Prostate gland (tissue), 2 donors: ENCODE measurements at regions not wholly inside any gene's neighbourhood (a gene's known extent, or its start where the extent isn't known, plus 50 kb on each side); places are given as distances from the start of the nearest gene placed in this dataset.

Source experiments
- DNase-seq: peaks from one replicate; pipeline ENCODE4 v3.0.0-alpha.2; 2019; ENCODE audit warnings: low spot score
- H3K27ac ChIP-seq, 2 donors: fragments of 200-600 bp; sonication (generic); 2 replicates each; pipeline ENCODE4 v1.5.1; 2017 to 2019
- H3K27me3 ChIP-seq: fragments of 200-600 bp; sonication (generic); replicated peaks from 2 replicates; pipeline ENCODE4 v1.5.1; 2019; ENCODE audit not compliant: insufficient read depth
- H3K36me3 ChIP-seq, 2 donors: fragments of 200-600 bp; sonication (generic); 1 replicate in 1 of 2; 2 replicates in 1 of 2; pipeline versions ENCODE4 v1.5.1 to v1.8.1; 2017 to 2019
- H3K4me1 ChIP-seq: fragments of 200-600 bp; sonication (generic); replicated peaks from 2 replicates; pipeline ENCODE4 v1.5.1; 2019
- H3K4me3 ChIP-seq, 2 donors: fragments of 200-600 bp; sonication (generic); 2 replicates each; pipeline ENCODE4 v1.5.1; 2017 to 2019
- H3K9me3 ChIP-seq: fragments of 200-600 bp; sonication (generic); 2 replicates; pipeline ENCODE4 v1.5.1; 2017
- POLR2A ChIP-seq: fragments of 450-650 bp; IDR thresholded peaks from one replicate; pipeline ENCODE4 v1.6.1; 2016; ENCODE audit warnings: antibody characterized with exemption, mild to moderate bottlenecking
- POLR2AphosphoS5 ChIP-seq: sonication (generic); formaldehyde crosslinking; IDR thresholded peaks from one replicate; pipeline ENCODE4 v1.6.1; 2017; ENCODE audit warnings: antibody characterized with exemption
- WGBS: methylation state at CpG from one replicate; pipeline ENCODE4 v1.1.5; 2018; 5-methylcytosine and 5-hydroxymethylcytosine counted together
- intact Hi-C: fragments of 100-400 bp; cut with DNase I; formaldehyde crosslinking; loops from one replicate; pipeline ENCODE4 v1.14.2; 2022
- TF ChIP-seq, protein P1 (sequence below), 4 experiments: fragments of 200-600 bp in 2 of 4; fragments of 450-650 bp in 2 of 4; sonication (generic) in 2 of 4; IDR thresholded peaks; 1 replicate in 3 of 4; 2 replicates in 1 of 4; pipeline ENCODE4 v1.5.1; 2016 to 2019; ENCODE audit warnings: antibody characterized with exemption in 4 of 4, mild to moderate bottlenecking in 2 of 4, moderate library complexity in 2 of 4

DNA sequence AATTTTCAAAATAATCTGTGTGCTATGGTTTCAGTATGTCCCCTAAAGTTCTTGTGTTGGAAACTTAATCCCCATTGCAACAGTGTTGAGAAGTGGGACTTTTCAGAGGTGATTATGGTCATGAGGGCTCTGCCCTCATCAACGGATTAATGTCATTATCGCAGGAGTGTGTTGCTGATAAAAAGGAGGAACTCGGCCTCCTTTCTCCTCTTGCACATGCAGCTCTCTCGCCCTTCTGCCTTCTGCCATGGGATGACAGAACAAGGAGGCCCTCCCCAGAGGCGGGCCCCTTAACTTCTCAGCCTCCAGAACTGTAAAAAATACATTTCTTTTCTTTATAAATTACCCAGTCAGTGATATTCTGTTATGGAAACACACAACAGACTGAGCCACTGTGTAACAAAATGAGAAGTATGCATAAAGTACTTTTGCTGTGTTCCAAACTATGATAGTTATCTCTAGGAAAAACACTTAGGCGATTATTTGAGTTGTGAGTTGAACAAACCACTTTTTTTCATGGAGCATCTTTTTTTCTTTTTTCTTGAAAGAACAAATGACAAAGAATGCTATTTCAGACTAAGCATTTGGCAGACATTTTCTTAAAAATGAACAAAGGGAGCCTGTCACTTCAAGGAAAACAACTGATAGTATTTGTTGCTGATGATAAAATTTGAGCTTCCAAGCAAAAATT is 134.8 kb upstream of the FUT8 start:
- Histone ChIP-seq H3K27me3 (no peaks in the 10 kb centered on the region), H3K4me3 (no peak overlapping the region), H3K36me3 (no peaks in the 10 kb centered on the region), H3K4me1 (no peaks in the 10 kb centered on the region), H3K9me3 (no peaks in the 10 kb centered on the region), H3K27ac (no peak overlapping the region)
- WGBS, result 71% methylated on average over 6 of the region's 6 CpGs
- intact Hi-C loops, result no loop called here
- no peak for DNase-seq
- TF ChIP-seq POLR2A (no peak), POLR2AphosphoS5 (no peak)
- TF ChIP-seq, protein P1, sequence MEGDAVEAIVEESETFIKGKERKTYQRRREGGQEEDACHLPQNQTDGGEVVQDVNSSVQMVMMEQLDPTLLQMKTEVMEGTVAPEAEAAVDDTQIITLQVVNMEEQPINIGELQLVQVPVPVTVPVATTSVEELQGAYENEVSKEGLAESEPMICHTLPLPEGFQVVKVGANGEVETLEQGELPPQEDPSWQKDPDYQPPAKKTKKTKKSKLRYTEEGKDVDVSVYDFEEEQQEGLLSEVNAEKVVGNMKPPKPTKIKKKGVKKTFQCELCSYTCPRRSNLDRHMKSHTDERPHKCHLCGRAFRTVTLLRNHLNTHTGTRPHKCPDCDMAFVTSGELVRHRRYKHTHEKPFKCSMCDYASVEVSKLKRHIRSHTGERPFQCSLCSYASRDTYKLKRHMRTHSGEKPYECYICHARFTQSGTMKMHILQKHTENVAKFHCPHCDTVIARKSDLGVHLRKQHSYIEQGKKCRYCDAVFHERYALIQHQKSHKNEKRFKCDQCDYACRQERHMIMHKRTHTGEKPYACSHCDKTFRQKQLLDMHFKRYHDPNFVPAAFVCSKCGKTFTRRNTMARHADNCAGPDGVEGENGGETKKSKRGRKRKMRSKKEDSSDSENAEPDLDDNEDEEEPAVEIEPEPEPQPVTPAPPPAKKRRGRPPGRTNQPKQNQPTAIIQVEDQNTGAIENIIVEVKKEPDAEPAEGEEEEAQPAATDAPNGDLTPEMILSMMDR (IDR thresholded peaks at IDR 0.05), result no peak

DNA sequence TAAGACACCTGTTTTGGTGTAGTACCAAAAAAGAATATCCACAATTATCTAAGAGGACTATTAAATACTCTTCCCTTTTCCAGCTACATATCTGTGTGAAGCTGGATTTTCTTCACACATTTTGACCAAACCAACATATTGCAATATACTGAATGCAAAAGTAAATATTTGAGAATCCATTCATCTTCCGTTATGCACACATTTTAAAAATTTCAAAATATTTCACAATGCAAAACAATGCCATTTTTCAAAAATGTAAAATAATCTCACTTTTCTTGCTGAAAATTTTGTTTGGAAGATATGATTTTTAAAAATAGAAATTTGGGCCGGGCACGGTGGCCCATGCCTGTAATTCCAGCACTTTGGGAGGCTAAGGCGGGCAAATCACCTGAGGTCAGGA is 133.9 kb upstream of the FUT8 start:
- H3K4me1 ChIP-seq, result no peaks in the 10 kb centered on the region
- DNase-seq, result no peak
- no peak overlapping the region for H3K4me3 ChIP-seq
- H3K27ac ChIP-seq, result no peak overlapping the region
- intact Hi-C loops, result no loop called here
- no peaks in the 10 kb centered on the region for H3K9me3 ChIP-seq
- H3K27me3 ChIP-seq, result no peaks in the 10 kb centered on the region
- no peaks in the 10 kb centered on the region for H3K36me3 ChIP-seq
- 81% methylated on average over 4 of the region's 4 CpGs for WGBS
- TF ChIP-seq POLR2AphosphoS5 (no peak), POLR2A (no peak)
- TF ChIP-seq, protein P1 (IDR thresholded peaks at IDR 0.05), result no peak

DNA sequence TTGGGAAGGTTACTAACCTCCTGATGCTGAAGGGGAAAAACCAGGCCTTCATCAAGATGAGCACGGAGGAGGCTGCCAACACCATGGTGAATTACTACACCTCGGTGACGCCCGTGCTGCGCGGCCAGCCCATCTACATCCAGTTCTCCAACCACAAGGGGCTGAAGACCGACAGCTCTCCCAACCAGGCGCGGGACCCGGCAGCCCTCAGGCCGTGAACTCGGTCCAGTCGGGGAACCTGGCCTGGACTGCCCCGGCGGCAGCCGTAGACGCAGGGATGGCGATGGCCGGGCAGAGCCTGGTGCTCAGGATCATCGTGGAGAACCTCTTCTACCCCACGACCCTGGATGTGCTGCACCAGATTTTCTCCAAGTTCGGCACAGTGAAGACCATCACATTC is 133.0 kb upstream of the FUT8 start:
- Histone ChIP-seq H3K4me1 (no peaks in the 10 kb centered on the region), H3K9me3 (no peaks in the 10 kb centered on the region), H3K27me3 (no peaks in the 10 kb centered on the region), H3K4me3 (no peak overlapping the region), H3K27ac (no peak overlapping the region), H3K36me3 (no peaks in the 10 kb centered on the region)
- intact Hi-C loops, result no loop called here
- DNase-seq, result no peak
- 97% methylated on average over 22 of the region's 22 CpGs for WGBS
- TF ChIP-seq POLR2AphosphoS5 (no peak), POLR2A (no peak)
- TF ChIP-seq, protein P1 (IDR thresholded peaks at IDR 0.05), result no peak

DNA sequence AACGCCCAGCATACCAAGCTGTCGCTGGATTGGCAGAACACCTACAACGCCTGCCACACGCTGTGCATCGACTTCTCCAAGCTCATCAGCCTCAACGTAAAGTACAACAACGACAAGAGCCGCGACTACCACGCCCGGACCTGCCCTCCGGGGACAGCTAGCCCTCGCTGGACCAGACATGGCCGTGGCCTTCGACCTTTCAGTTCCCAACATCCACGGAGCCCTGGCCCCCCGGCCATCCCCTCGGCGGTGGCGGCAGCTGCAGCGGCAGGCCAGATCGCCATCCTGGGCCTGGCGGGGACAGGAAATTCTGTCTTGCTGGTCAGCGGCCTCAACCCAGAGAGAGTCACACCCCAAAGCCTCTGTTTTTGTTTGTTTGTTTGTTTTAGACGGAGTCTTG is 132.6 kb upstream of the FUT8 start:
- intact Hi-C loops, result no loop called here
- no peaks in the 10 kb centered on the region for H3K27me3 ChIP-seq
- 96% methylated on average over 19 of the region's 25 CpGs for WGBS
- no peaks in the 10 kb centered on the region for H3K9me3 ChIP-seq
- H3K4me1 ChIP-seq, result no peaks in the 10 kb centered on the region
- no peak overlapping the region for H3K27ac ChIP-seq
- TF ChIP-seq POLR2AphosphoS5 (no peak), POLR2A (no peak)
- TF ChIP-seq, protein P1 (IDR thresholded peaks at IDR 0.05), result no peak
- H3K4me3 ChIP-seq, result no peak overlapping the region
- no peak for DNase-seq
- H3K36me3 ChIP-seq, result no peaks in the 10 kb centered on the region

DNA sequence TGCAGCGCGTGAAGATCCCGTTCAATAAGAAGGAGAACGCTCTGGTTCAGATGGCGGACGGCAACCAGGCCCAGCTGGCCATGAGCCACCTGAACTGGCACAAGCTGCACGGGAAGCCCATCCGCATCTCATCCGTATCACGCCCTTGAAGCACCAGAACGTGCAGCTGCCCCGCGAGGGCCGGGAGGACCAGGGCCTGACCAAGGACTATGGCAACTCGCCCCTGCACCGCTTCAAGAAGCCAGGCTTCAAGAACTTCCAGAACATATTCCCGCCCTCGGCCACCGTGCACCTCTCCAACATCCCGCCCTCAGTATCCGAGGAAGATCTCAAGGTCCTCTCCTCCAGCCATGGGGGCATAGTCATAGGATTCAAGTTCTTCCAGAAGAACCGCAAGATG is 131.9 kb upstream of the FUT8 start:
- WGBS, result 97% methylated on average over 22 of the region's 22 CpGs
- Histone ChIP-seq H3K4me1 (no peaks in the 10 kb centered on the region), H3K27me3 (no peaks in the 10 kb centered on the region), H3K4me3 (no peak overlapping the region), H3K36me3 (no peaks in the 10 kb centered on the region), H3K9me3 (no peaks in the 10 kb centered on the region), H3K27ac (no peak overlapping the region)
- intact Hi-C loops, result no loop called here
- no peak for DNase-seq
- TF ChIP-seq, protein P1 (IDR thresholded peaks at IDR 0.05), result no peak
- no peak for TF ChIP-seq POLR2AphosphoS5
- no peak for TF ChIP-seq POLR2A
